A673 (cell line): ENCODE measurements at regions not wholly inside any gene's neighbourhood (a gene's known extent, or its start where the extent isn't known, plus 50 kb on each side); places are given as distances from the start of the nearest gene placed in this dataset.

Experiments used
- BruUV-seq: library from RNA; stranded (reverse); fragments of 400-500 nt; replicated peaks from 2 replicates; lab custom pipeline; 2021; lab: Mats Ljungman, UMichigan
- CTCF ChIA-PET: fragments of 300-600 bp; sonication (Branson Sonifier 250); formaldehyde crosslinking; loops from one replicate; lab custom pipeline; 2022; ENCODE audit warnings: antibody characterized with exemption; lab: Charles Lee
- POLR2A ChIA-PET: fragments of 300-600 bp; sonication (Branson Sonifier 250); formaldehyde crosslinking; loops from one replicate; lab custom pipeline; 2022; ENCODE audit warnings: antibody characterized with exemption; ENCODE audit not compliant: low non-redundant PET; lab: Charles Lee
- DNase-seq: peaks from one replicate; pipeline ENCODE4 v3.0.0-alpha.2; 2015; ENCODE audit warnings: low spot score
- H3K27ac ChIP-seq: fragments of 200-600 bp; sonication (generic); 2 replicates; pipeline ENCODE4 v1.5.1; 2016; ENCODE audit warnings: mixed run types, low read depth, mild to moderate bottlenecking, mixed read lengths, antibody characterized with exemption, low read length; ENCODE audit not compliant: poor library complexity, severe bottlenecking
- H3K27me3 ChIP-seq: fragments of 200-600 bp; sonication (generic); replicated peaks from 2 replicates; pipeline ENCODE4 v1.6.1; 2017; ENCODE audit warnings: mixed run types, low read depth, mild to moderate bottlenecking, mixed read lengths, antibody characterized with exemption, low read length; ENCODE audit not compliant: insufficient read depth, poor library complexity
- H3K36me3 ChIP-seq: fragments of 200-600 bp; sonication (generic); 2 replicates; pipeline ENCODE4 v1.6.1; 2016; ENCODE audit warnings: mixed run types, mild to moderate bottlenecking, mixed read lengths, antibody characterized with exemption, low read length; ENCODE audit not compliant: insufficient read depth, poor library complexity, severe bottlenecking
- H3K4me1 ChIP-seq: fragments of 200-600 bp; sonication (generic); 2 replicates; pipeline ENCODE4 v1.6.1; 2017; ENCODE audit warnings: mixed run types, mild to moderate bottlenecking, mixed read lengths, antibody characterized with exemption, low read length; ENCODE audit not compliant: insufficient read depth, poor library complexity, severe bottlenecking
- H3K4me3 ChIP-seq: fragments of 200-600 bp; sonication (generic); 2 replicates; pipeline ENCODE4 v1.5.1; 2016; ENCODE audit warnings: low read depth, mixed run types, mild to moderate bottlenecking, mixed read lengths, low read length; ENCODE audit not compliant: poor library complexity, severe bottlenecking
- H3K9me3 ChIP-seq: fragments of 200-600 bp; sonication (generic); 2 replicates; pipeline ENCODE4 v1.6.1; 2016; ENCODE audit warnings: mixed run types, low read depth, mild to moderate bottlenecking, mixed read lengths, antibody characterized with exemption, low read length; ENCODE audit not compliant: poor library complexity, severe bottlenecking
- EZH2 ChIP-seq: fragments of 200-600 bp; sonication (generic); IDR thresholded peaks from 2 replicates; pipeline ENCODE4 v1.6.1; 2017; ENCODE audit warnings: borderline replicate concordance, low read depth, mild to moderate bottlenecking, mixed read lengths, antibody characterized with exemption, low read length; ENCODE audit not compliant: poor library complexity, severe bottlenecking
- intact Hi-C: fragments of 100-400 bp; cut with micrococcal nuclease; formaldehyde crosslinking; loops from one replicate; pipeline ENCODE4 v1.10.0; 2022; ENCODE audit not compliant: unreplicated experiment
- TF ChIP-seq, protein P1 (sequence below): fragments of 300-800, 200-600 bp; sonication (generic); conservative IDR thresholded peaks from 2 replicates; pipeline ENCODE4 v1.5.1; 2017; ENCODE audit warnings: low read depth, mild to moderate bottlenecking, antibody characterized with exemption, low read length, moderate library complexity, mixed read lengths

DNA sequence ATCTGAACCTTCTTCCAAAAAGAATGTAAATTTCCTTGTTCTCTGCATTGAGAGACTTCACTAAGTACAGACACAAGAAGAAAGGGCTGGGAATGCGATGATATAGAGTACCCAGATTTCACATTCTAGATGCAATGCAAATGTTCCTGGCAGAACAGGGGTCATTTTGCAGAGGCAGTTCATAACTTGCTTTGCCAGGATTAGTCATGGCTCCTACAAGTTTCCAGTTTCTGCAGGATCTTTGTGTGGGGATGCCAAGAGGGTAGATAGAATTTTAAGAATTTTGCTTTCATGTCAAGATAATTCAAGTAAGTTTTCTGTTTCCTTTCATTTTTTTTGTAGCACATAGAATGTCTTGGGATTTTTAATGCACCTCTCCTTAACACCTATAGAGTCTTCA is 181.2 kb downstream of the FGF9 start:
- Histone ChIP-seq H3K27me3 (no peaks in the 10 kb centered on the region), H3K4me3 (no peak overlapping the region), H3K36me3 (no peaks in the 10 kb centered on the region), H3K9me3 (no peaks in the 10 kb centered on the region), H3K4me1 (no peaks in the 10 kb centered on the region), H3K27ac (no peak overlapping the region)
- CTCF ChIA-PET = no interaction called here
- BruUV-seq = no TSS peak
- intact Hi-C loops = no loop called here
- POLR2A ChIA-PET = no interaction called here
- DNase-seq = no peak
- TF ChIP-seq EZH2 = no peak
- TF ChIP-seq, protein P1, sequence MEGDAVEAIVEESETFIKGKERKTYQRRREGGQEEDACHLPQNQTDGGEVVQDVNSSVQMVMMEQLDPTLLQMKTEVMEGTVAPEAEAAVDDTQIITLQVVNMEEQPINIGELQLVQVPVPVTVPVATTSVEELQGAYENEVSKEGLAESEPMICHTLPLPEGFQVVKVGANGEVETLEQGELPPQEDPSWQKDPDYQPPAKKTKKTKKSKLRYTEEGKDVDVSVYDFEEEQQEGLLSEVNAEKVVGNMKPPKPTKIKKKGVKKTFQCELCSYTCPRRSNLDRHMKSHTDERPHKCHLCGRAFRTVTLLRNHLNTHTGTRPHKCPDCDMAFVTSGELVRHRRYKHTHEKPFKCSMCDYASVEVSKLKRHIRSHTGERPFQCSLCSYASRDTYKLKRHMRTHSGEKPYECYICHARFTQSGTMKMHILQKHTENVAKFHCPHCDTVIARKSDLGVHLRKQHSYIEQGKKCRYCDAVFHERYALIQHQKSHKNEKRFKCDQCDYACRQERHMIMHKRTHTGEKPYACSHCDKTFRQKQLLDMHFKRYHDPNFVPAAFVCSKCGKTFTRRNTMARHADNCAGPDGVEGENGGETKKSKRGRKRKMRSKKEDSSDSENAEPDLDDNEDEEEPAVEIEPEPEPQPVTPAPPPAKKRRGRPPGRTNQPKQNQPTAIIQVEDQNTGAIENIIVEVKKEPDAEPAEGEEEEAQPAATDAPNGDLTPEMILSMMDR = no peak

DNA sequence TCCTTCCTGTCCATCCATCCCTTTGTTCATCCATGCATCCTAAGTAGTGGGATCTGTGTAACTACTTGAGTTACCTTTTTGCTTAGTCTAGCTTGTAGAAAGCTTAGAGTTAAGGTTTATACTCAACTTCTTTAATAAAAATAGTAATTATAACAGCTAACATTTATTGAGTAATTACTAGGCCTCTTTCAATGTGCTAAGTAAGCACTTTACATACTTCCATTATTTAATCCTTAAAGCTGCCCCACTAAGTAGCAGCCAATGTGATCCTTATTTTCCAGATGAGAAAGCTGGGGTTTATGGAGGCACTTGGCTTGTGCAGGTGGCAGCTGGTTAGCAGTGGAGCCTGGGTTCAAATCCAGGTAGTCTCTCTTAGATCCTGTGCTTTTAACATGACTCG is 182.9 kb downstream of the FGF9 start:
- POLR2A ChIA-PET = no interaction called here
- no peak overlapping the region for H3K4me3 ChIP-seq
- TF ChIP-seq EZH2 = no peak
- TF ChIP-seq, protein P1 = no peak
- H3K27me3 ChIP-seq = no peaks in the 10 kb centered on the region
- H3K4me1 ChIP-seq = no peaks in the 10 kb centered on the region
- DNase-seq = no peak
- no TSS peak for BruUV-seq
- intact Hi-C loops = no loop called here
- CTCF ChIA-PET = interaction anchor here (0.5 kb wide), 1 partner anchor 947 kb away, joined by 7 read pairs; no protein-coding TSS in a partner anchor
- no peak overlapping the region for H3K27ac ChIP-seq
- H3K9me3 ChIP-seq = no peaks in the 10 kb centered on the region
- no peaks in the 10 kb centered on the region for H3K36me3 ChIP-seq

DNA sequence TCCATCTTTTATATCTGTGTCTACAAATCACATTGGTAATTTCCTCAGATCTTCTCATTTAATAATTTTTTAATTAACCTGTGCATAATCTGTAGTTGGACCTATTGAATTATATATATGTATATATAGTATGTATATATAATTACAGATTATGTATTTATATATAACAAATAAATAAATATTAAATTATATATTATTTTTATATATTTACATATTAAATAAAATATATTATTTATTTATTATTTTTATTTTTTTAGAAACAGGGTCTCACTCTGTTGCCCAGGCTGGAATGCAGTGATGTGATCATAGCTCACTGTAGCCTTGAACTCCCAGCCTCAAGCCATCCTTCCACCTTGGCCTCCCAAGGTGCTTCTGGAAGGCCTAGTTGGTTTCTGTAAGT is 197.9 kb downstream of the FGF9 start:
- no peaks in the 10 kb centered on the region for H3K36me3 ChIP-seq
- no TSS peak for BruUV-seq

More for the DNA sequence above, 197.9 kb downstream of the FGF9 start:
- no peak overlapping the region for H3K4me3 ChIP-seq
- no peaks in the 10 kb centered on the region for H3K4me1 ChIP-seq
- H3K27ac ChIP-seq = no peak overlapping the region
- no peak for DNase-seq
- H3K27me3 ChIP-seq = no peaks in the 10 kb centered on the region
- H3K9me3 ChIP-seq = no peaks in the 10 kb centered on the region
- POLR2A ChIA-PET = no interaction called here
- CTCF ChIA-PET = no interaction called here
- no peak for TF ChIP-seq EZH2
- TF ChIP-seq, protein P1 = no peak
- intact Hi-C loops = no loop called here
